Glutamatergic neuron (in vitro differentiated cells): ENCODE measurements at regions not wholly inside any gene's neighbourhood (a gene's known extent, or its start where the extent isn't known, plus 50 kb on each side); places are given as distances from the start of the nearest gene placed in this dataset.
A peak's percentile ranks its signal among the peaks of the same experiment; 100 is the strongest.

ENCODE experiments used
- DNase-seq: peaks from one replicate; pipeline ENCODE4 v3.0.0; 2022
- H3K27ac Mint-ChIP-seq: one replicate; pipeline ENCODE4 v1.8.0; 2020; ENCODE audit warnings: mild to moderate bottlenecking, mixed read lengths, inconsistent platforms; ENCODE audit not compliant: unreplicated experiment
- H3K27me3 Mint-ChIP-seq: one replicate; pipeline ENCODE4 v1.8.0; 2020; ENCODE audit warnings: mild to moderate bottlenecking, moderate library complexity, mixed read lengths, inconsistent platforms; ENCODE audit not compliant: unreplicated experiment
- H3K36me3 Mint-ChIP-seq: one replicate; pipeline ENCODE4 v1.8.0; 2020; ENCODE audit warnings: mild to moderate bottlenecking, mixed read lengths, inconsistent platforms; ENCODE audit not compliant: unreplicated experiment
- H3K4me1 Mint-ChIP-seq: one replicate; pipeline ENCODE4 v1.8.0; 2020; ENCODE audit warnings: mild to moderate bottlenecking, low read depth, mixed read lengths, inconsistent platforms; ENCODE audit not compliant: unreplicated experiment
- H3K4me3 Mint-ChIP-seq: one replicate; pipeline ENCODE4 v1.8.0; 2020; ENCODE audit warnings: mild to moderate bottlenecking, mixed read lengths, inconsistent platforms; ENCODE audit not compliant: unreplicated experiment
- H3K9me3 Mint-ChIP-seq: one replicate; pipeline ENCODE4 v1.8.0; 2020; ENCODE audit warnings: mild to moderate bottlenecking, moderate library complexity, mixed read lengths, inconsistent platforms; ENCODE audit not compliant: unreplicated experiment
- TF ChIP-seq, protein P1 (sequence below): fragments of 200-600 bp; sonication (generic); IDR thresholded peaks from one replicate; pipeline ENCODE4 v1.5.0; 2021; ENCODE audit not compliant: partially characterized antibody, unreplicated experiment

DNA sequence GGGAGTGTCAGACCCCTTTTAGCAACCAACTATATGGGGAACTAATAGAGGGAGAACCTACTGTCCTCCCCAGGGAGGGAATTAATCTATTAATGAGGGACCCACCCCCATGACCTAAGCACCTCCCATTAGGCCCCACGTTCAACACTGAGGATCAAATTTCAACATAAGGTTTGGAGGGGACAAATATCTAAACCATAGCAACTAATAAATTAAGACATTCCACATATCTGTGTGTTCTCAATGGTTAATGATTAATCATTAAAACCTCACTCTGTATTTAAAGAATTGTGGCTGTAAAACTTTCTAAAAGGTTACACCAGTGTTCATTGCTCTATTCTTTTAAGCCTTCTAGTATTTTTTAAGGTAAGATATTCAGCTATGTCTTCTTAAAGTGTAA is 500.4 kb upstream of the SULF2 start:
- Mint-ChIP-seq H3K36me3 (peaks cover 5% of the 10 kb centered on the region), H3K4me3 (no peak overlapping the region), H3K9me3 (peaks cover 5% of the 10 kb centered on the region), H3K4me1 (peaks cover 50% of the 10 kb centered on the region), H3K27me3 (peaks cover under 1% of the 10 kb centered on the region), H3K27ac (peak overlapping the region; percentile 65)
- no peak for DNase-seq
- TF ChIP-seq, protein P1, sequence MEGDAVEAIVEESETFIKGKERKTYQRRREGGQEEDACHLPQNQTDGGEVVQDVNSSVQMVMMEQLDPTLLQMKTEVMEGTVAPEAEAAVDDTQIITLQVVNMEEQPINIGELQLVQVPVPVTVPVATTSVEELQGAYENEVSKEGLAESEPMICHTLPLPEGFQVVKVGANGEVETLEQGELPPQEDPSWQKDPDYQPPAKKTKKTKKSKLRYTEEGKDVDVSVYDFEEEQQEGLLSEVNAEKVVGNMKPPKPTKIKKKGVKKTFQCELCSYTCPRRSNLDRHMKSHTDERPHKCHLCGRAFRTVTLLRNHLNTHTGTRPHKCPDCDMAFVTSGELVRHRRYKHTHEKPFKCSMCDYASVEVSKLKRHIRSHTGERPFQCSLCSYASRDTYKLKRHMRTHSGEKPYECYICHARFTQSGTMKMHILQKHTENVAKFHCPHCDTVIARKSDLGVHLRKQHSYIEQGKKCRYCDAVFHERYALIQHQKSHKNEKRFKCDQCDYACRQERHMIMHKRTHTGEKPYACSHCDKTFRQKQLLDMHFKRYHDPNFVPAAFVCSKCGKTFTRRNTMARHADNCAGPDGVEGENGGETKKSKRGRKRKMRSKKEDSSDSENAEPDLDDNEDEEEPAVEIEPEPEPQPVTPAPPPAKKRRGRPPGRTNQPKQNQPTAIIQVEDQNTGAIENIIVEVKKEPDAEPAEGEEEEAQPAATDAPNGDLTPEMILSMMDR, result no peak

DNA sequence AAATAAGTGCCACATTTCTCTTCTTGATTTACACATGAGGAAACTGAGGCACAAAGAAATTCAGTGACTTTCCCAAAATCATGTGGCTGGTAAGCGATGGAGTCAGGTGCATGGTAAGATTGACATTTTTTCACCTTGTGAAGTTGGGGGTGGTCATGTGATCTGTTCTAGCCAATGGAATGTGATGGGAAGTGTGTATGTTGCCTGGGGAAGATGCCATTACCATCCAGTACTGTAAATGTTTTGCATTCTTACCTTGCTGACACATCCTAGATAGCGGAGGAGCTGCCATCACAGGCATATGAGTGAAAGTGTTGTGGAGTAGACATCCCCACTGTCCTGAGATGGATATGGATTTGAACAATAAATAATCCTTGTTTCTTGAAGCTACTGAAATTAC is 499.6 kb upstream of the SULF2 start:
- DNase-seq, result no peak
- Mint-ChIP-seq H3K27ac (no peak overlapping the region), H3K4me1 (peaks cover 45% of the 10 kb centered on the region), H3K9me3 (peaks cover 2% of the 10 kb centered on the region), H3K27me3 (no peaks in the 10 kb centered on the region), H3K4me3 (no peak overlapping the region), H3K36me3 (peaks cover 5% of the 10 kb centered on the region)
- TF ChIP-seq, protein P1, result no peak

DNA sequence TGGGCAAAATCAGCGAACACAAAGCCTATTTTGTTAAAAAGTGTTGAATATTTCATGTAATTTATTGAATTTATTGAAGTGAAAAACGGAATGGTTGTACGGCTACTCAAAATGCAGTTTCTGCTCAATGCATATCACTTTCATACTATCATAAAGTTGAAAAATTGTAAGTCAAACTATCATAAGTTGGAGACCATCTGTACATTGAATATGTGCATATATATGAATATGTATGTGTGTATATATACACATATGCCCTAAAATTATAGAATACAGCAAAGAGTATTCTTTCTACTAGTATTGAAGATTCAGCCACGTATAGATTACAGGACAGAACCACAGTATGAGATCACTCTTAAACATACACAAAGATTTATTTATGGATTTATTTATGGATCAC is 499.0 kb upstream of the SULF2 start:
- DNase-seq, result no peak
- H3K4me3 Mint-ChIP-seq, result no peak overlapping the region
- H3K27ac Mint-ChIP-seq, result no peak overlapping the region
- peaks cover 2% of the 10 kb centered on the region for H3K27me3 Mint-ChIP-seq
- H3K9me3 Mint-ChIP-seq, result peaks cover 2% of the 10 kb centered on the region
- TF ChIP-seq, protein P1, result no peak
- peaks cover 48% of the 10 kb centered on the region for H3K4me1 Mint-ChIP-seq
- peaks cover 5% of the 10 kb centered on the region for H3K36me3 Mint-ChIP-seq

DNA sequence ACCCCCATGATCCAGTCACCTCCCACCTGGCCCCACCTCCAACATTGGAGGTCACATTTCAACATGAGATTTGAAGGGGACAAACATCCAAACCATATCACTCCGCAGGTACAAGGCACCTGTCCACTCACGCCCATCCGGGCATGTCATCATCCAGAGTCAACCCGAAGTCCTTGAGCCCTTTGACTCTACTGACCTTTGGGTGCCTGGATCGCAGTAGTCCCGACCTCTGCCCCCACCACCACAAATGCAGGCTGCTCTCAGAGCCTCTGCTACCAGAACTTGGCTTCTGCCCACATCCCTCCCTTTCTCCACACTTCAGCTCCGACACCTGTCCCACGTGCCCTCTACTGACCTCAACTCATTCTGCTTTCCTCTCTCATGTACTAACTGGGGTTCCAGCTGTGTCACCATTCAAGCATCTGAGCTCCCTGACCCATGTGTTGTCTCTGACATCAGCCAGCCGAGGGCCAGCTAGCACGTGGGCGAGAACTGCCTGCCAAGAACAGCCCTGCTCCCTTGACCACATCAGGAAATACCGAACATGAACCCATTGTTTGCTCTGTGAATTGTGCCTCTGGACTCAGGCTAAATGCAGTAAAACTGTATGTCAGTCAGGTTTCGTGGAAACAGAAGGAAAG is 498.3 kb upstream of the SULF2 start:
- Mint-ChIP-seq H3K27ac (peak overlapping the region; percentile 4), H3K4me3 (no peak overlapping the region), H3K4me1 (peaks cover 48% of the 10 kb centered on the region), H3K9me3 (peaks cover 2% of the 10 kb centered on the region), H3K36me3 (peaks cover 5% of the 10 kb centered on the region), H3K27me3 (peaks cover 2% of the 10 kb centered on the region)
- no peak for DNase-seq
- TF ChIP-seq, protein P1, result no peak

- TF ChIP-seq, protein P1, result no peak
Observed at GRCh38 chr20:48282591-48283228, 497.4 kb upstream of the SULF2 start.

More at GRCh38 chr20:48282591-48283228, 497.4 kb upstream of the SULF2 start:
- Mint-ChIP-seq H3K27me3 (peaks cover 2% of the 10 kb centered on the region), H3K36me3 (peaks cover 5% of the 10 kb centered on the region), H3K4me1 (peaks cover 52% of the 10 kb centered on the region), H3K27ac (no peak overlapping the region), H3K4me3 (no peak overlapping the region), H3K9me3 (peaks cover 4% of the 10 kb centered on the region)
- no peak for DNase-seq
